AG09309 (cell line): ENCODE measurements at regions not wholly inside any gene's neighbourhood (a gene's known extent, or its start where the extent isn't known, plus 50 kb on each side); places are given as distances from the start of the nearest gene placed in this dataset.

Source experiments
- DNase-seq: peaks from one replicate; pipeline ENCODE4 v3.0.0-alpha.2; 2010; ENCODE audit warnings: low read depth
- H3K4me3 ChIP-seq: 2 replicates; pipeline ENCODE4 v1.5.1; 2011; ENCODE audit warnings: mild to moderate bottlenecking, low read depth, low read length, moderate library complexity; ENCODE audit not compliant: control insufficient read depth
- TF ChIP-seq, protein P1 (sequence below): IDR thresholded peaks from 2 replicates; pipeline ENCODE4 v1.5.1; 2011; ENCODE audit warnings: mild to moderate bottlenecking, low read depth, low read length, inconsistent platforms; ENCODE audit not compliant: insufficient read depth, control insufficient read depth; ENCODE audit errors: missing control alignments

DNA sequence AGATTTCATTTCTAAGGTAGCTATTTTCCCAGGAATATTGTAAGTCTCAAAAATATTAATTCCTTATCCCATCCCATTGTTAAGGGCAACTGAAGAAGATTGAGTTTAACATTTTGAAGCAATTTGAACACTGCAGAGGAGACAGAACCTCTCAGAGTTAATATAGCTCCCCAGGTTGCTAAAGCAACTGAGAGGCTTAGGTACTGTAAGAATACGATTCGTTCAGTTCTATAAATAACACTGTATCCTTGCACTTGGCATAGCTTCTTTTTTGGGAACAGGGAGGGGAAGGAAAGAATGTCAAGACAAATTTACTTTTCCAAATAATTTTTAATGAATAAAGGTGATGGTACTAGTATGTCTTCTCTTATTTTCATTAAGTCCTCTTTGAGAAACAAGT is 658.4 kb upstream of the CELF2 start:
- TF ChIP-seq, protein P1, sequence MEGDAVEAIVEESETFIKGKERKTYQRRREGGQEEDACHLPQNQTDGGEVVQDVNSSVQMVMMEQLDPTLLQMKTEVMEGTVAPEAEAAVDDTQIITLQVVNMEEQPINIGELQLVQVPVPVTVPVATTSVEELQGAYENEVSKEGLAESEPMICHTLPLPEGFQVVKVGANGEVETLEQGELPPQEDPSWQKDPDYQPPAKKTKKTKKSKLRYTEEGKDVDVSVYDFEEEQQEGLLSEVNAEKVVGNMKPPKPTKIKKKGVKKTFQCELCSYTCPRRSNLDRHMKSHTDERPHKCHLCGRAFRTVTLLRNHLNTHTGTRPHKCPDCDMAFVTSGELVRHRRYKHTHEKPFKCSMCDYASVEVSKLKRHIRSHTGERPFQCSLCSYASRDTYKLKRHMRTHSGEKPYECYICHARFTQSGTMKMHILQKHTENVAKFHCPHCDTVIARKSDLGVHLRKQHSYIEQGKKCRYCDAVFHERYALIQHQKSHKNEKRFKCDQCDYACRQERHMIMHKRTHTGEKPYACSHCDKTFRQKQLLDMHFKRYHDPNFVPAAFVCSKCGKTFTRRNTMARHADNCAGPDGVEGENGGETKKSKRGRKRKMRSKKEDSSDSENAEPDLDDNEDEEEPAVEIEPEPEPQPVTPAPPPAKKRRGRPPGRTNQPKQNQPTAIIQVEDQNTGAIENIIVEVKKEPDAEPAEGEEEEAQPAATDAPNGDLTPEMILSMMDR = no peak
- no peak overlapping the region for H3K4me3 ChIP-seq
- DNase-seq = no peak

DNA sequence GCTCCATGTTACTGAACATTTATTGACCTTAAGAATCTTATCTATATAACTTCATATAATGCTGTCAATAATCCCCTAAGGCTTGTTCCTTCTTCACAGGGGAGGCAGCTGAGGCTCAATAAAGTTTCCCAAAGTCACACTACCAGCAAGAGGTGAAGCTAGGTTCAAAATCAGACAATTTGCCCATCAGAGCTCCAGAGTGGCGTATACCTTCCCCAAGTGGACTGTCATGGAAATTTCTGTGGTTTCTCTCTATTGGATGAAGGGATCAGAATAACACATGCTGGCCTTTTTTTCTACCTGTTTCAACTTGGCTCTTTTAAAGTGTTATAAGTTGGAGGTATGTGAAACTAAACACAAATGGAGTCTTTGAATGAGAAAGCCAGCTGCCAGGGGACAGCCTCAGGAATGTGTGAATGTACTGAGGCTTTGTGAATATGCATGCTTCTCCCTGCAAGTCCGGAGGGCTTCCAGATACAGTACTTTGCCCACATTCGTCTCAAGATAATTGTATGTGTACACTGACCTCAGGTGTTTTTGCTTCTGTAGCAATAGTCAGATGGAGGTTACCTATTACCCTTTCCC is 656.3 kb upstream of the CELF2 start:
- TF ChIP-seq, protein P1 = no peak
- no peak for DNase-seq
- H3K4me3 ChIP-seq = no peak overlapping the region

DNA sequence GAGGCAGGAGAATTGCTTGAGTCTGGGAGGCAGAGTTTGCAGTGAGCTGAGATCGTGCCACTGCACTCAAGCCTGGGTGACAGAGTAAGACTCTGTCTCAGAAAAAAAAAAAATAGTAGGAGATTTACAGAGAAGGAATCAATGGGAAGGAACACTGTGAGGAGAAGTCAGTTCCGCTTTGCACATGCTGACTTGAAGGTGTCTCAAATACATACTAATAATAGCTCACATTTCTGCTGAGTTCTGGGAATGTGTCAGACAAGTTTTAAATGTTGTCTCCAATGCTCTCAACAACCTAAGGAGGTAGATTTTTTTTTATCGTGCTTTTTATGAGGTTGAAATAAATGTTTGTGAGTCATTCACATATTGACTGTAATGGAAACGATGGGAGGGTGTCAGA is 654.9 kb upstream of the CELF2 start:
- no peak for DNase-seq
- TF ChIP-seq, protein P1 = no peak
- no peak overlapping the region for H3K4me3 ChIP-seq

DNA sequence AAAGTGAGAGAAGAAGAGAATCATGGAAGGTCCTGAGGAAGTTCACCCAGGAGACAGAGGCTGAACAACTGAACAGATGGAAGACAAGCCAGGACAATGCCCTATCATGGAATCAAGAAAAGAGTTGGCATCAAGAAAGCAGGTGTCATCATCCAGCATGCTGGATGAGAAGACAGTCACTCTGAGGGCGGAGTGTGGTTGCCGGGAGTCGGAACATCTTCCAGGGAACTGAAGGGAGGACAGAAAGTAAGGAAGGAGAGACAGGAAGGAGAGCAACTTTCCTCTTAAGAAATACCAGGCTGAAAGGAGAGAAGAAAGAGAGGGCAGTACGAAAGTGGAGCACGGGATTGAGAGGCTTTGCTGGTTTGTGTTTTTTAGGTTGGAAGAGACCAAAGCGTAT is 654.5 kb upstream of the CELF2 start:
- no peak for DNase-seq
- H3K4me3 ChIP-seq = no peak overlapping the region
- TF ChIP-seq, protein P1 = no peak

DNA sequence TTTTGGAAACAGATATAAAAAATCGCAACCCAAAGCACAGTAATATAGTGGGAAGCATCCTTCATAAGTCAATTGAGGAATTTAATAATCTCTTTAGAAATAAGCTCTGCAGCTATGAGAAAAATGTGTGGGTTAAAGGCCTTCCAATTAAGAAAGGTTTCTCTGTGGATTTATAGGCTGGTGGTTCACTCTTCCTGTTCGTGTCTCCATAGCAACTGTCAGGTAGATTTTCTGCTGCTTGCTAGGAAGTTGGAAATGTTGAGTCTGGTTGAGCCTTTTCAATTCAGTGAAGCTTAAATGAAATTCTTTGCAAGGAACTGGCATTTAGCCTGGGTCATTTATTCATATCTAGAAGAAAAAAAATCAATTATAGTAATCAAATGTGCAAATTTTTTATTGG is 652.8 kb upstream of the CELF2 start:
- DNase-seq = no peak
- no peak overlapping the region for H3K4me3 ChIP-seq
- TF ChIP-seq, protein P1 = no peak

DNA sequence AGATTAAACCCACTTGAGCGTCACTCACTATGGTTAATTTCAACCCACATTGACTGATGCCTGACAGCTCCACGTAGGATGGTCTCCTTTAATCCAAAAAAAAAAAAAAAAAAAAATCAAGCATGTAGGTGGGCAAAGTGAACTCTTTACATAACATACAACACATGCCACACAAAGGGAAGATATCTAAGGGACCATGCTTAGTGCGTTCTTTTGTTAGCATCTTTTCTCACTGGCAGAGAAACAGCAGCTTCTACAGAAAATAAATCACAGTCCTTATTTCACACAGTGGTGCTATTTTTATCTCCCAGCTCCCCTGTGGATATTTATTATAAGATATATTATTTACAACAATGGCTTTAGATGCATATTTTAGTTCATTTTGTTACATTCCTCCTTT is 652.0 kb upstream of the CELF2 start:
- H3K4me3 ChIP-seq = no peak overlapping the region
- TF ChIP-seq, protein P1 = no peak
- no peak for DNase-seq

DNA sequence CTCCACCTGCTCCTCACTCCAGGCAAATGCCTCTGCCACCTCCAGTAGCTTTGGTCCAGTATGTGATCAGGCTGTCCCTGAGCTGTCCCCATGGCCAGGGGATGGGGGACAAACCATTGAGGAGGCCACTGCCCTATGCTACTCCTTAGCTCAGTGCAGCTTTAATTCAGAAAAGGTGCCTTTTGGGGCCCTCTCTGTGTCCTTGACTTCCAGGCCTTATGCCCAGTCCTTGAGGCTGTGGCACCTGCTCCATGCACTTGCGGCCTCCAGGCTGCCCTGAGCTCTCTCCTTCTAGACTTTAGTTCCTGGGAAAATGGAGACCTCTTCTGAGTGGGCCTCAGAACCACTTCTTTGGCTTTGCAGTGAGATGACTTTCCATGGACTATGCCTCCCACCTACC is 650.8 kb upstream of the CELF2 start:
- H3K4me3 ChIP-seq = no peak overlapping the region
- TF ChIP-seq, protein P1 = no peak
- DNase-seq = no peak
